ENCODE measurements at regions not wholly inside any gene's neighbourhood (a gene's known extent, or its start where the extent isn't known, plus 50 kb on each side); places are given as distances from the start of the nearest gene placed in this dataset.
A peak's percentile ranks its signal among the peaks of the same experiment; 100 is the strongest.

DNA sequence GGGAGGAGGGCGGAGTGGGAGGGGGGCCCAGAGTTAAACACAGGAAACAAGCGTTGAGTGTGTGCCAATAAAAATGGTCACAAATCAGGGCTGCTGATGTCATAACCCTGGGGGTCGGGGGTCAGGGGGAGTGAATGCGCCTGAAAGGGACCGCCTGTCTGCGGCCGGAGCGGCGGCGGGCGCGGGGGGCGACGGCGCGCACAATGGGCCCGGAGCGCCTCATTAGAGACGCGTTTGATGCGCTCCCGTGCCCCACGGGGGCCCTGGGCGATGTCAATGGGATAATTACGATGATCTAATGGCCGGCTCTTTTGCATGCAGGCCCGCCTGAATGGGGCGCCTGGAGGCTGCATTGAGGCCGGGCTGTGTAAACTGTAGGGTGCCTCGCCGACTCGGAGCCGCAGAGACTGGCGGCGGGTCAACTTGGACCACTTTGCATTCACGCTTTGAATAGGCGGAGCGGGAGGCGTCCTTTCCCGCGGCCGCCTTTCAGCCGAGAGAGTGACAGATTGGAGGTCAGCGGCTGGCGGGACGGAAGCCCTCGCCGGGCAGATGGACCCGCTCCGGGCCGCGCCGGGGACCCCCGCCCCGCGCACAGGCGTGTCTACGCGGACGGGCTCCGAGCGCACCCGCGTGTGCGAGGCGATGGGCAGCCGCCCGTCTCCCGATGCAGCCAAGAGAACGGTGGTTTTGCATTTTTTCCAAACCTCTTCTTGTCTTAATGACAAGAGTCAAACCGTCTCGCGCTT is 296.1 kb downstream of the TFAP2C start:
- peak; percentile 67 for DNase-seq (ENCODE audit: low spot score)

- DNase-seq (ENCODE audit: low spot score) = peak; percentile 36
Measured at GRCh38 chr20:56925831-56926170, 296.7 kb downstream of the TFAP2C start.

GRCh38 chr20:56926501-56926900 is 297.4 kb downstream of the TFAP2C start:
- no peak for DNase-seq (ENCODE audit: low spot score)

DNA sequence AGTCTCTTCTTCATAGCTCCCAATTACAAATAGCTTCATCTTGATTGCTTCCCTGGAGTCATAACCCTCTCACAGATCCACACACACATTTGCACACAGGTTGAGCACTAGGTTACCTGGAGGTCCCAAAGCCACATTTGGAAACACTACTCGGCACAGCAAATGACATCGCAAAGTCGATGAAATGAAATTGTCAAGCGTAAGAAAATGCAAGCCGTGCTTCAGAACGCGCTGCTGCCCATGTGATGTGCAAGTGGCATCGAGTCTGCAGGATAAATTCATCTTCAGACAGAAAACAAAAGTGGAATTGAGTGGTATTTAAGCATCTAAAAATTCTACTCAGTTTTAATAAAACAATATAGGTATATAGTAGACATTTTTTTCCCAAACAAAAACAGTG is 298.0 kb downstream of the TFAP2C start:
- no peak for DNase-seq (ENCODE audit: low spot score)

DNA sequence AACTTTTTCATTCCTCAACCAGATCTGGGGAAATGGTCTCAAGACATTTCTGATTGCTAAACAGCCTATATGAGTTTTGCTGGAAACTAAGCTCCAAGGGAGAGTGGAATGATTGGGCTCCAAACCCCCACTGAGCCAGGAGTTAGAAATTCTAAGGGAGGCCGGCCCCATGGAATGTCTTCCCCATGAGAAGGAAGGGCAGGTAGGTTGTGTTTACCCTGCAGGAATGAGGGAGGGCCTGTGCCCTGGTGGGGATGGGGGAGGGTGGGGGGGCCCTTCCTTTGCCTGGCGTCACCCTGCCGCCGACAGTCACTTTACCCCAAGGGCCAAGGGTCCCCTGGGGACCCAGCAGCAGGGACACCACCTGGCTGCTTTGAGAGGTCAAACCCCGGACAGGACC is 298.9 kb downstream of the TFAP2C start:
- DNase-seq (ENCODE audit: low spot score) = no peak

- no peak for DNase-seq (ENCODE audit: low spot score)
Measured at GRCh38 chr20:56929606-56930005, 300.5 kb downstream of the TFAP2C start.

DNA sequence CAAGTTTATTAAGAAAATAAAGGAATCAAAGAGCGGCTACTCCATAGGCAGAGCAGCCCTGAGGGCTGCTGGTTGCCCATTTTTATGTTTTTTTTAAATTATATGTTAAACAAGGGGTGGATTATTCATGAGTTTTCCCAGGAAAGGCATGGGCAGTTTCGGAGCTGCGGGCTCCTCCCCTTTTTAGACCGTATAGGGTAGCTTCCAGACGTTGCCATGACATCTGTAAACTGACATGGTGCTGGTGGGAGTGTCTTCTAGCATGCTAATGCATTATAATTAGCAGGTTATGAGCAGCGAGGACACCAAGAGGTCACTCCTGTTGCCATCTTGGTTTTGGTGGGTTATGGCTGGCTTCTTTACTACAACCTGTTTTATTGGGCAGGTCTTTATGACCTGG is 301.8 kb downstream of the TFAP2C start:
- DNase-seq (ENCODE audit: low spot score) = no peak

DNA sequence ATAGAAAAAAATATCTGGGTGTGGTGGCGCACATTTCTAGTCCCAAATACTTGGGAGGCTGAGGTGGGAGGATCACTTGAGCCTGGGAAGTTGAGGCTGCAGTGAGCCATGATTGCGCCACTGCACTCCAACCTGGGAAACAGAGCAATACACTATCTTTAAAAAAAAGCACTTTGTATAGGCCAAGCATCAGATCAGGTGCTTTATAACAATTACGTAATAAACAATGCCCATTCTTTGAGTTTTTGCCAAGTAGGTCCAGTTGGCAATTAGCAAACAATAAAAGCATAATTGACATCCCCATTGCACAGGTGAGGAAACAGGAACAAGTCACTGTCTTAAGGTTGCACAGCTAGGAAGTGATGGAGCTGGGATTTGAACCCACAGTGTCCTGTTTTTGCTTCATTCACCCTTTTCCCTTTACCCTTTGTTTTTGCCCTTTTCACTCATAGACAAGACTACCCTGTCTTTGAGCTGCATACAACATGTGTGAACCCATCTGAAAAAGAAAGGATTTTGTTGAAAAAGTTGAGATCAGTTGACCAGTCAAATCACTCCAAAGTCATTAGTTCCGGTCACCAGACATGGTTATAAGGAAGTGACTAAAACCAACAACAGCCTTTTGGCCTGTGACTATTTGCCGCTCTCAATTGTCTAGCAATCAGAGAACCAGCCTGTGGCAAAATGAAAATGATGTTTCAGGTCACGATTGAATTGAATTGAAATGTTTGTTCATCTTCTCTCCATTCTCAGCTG is 303.6 kb downstream of the TFAP2C start:
- DNase-seq (ENCODE audit: low spot score) = no peak

DNA sequence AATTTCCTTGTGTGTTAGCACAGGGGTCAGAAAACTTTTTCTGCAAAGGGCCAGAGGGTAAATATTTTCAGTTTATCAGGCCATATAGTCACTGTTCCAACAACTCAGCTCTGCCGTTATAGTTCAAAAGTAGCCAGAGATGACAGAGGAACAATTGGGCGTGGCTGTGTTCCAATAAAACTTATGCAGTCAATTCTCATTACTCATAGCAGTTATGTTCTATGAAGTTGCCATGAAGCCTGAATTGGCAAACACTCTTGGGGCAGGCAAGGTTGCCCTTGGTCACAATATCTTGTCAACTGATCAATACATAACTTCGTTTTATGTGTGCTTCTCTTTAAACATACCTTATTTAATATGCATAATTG is 304.2 kb downstream of the TFAP2C start:
- no peak for DNase-seq (ENCODE audit: low spot score)

- DNase-seq (ENCODE audit: low spot score) = no peak
Measured at GRCh38 chr20:56934888-56935287, 305.8 kb downstream of the TFAP2C start.

- DNase-seq (ENCODE audit: low spot score) = peak; percentile 94
Measured at GRCh38 chr20:56940466-56940865, 311.4 kb downstream of the TFAP2C start.

DNA sequence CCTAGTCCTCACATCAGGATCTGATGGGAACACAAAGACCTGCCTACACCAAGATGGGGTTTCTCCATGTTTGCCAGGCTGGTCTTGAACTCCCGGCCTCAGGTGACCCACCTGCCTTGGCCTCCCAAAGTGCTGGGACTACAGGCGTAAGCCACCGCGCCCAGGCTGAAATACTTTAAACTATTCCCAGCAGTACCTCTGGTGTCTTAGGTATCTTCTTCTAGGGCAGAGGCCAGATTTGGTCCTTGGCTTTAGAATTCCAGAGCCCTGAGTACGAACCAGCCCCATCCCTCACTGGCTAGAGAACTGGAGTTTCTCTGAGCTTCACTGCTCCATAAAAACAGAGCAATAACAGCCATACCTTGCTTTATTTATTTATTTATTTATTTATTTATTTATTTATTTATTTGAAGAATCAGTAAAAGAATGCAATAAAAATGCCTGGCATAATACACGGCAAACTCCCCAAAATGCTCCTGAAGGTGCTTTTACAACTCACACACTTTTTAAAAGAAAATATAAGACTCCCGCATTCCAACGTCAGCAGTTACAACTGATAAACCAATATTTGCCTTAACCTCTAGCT is 312.1 kb downstream of the TFAP2C start:
- DNase-seq (ENCODE audit: low spot score) = no peak

GRCh38 chr20:56943946-56944945 is 315.1 kb downstream of the TFAP2C start:
- DNase-seq (ENCODE audit: low spot score) = no peak

- DNase-seq (ENCODE audit: low spot score) = no peak
Measured at GRCh38 chr20:56945057-56945456, 316.0 kb downstream of the TFAP2C start.

- DNase-seq (ENCODE audit: low spot score) = no peak
Measured at GRCh38 chr20:56945901-56946300, 316.8 kb downstream of the TFAP2C start.

- no peak for DNase-seq (ENCODE audit: low spot score)
Measured at GRCh38 chr20:56949318-56949717, 317.1 kb downstream of the BMP7 start.

DNA sequence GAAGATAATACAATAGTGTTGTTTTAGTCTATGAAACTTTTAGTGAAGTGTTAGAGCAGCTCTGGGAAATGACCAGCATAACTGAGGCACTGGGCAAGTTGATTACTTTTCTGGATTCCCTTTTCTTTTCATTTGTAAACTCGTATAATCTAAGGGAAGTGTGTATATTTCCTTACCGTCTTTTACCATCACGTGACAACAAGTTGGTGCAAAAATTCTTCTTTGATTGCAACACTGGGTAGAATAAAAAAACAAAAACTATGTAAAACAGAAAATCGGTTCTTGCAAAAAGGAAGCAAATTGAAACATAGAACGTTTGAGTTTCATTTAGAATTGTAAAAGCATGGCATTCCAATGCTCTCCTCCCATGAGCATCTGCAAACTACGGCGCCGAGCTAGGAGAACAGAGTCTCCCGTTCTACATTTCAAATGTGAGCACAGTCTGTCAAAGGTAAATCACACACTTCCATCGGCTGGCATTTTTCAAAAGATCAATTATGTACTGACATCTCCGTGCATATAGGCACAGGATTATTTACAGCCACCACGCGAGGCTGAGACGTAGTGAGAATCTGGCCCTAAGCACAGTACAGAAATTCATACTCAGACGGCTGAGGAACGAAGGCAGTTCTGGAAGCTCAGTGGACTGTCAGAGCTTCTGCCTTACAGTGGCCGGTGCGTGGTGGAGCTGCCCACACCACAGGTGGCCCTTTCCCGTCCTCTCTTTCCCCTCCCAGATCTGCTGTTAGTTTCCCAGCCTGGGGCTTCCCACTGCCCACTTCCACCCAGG is 314.0 kb downstream of the BMP7 start:
- no peak for DNase-seq (ENCODE audit: low spot score)

DNA sequence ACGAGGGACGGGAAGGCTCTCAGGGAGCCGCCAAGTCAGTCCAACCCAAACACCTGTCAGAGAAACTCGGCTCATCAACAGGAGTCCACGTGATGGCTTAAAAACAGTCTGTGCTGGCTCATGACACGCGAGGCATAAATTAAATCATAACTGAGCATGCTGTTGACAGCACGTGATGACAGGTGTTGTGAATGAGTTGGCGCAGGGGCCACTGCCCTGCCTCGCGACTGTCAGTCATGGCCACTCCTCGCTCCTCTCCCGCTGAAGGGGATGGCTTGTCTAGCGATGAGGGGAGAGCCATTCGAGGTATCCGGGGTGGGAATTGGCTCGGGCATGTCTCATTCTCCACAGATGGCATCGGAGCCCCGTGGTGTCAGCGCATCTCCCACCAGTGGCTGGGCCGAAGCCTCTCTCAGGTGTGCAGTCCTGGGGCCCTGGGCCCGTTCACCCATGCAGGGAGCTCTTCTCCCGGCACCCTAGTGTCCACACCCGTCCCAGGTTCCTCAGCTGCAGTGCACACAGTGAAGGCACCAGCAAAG is 313.3 kb downstream of the BMP7 start:
- no peak for DNase-seq (ENCODE audit: low spot score)

GRCh38 chr20:56954797-56955196 is 311.6 kb downstream of the BMP7 start:
- DNase-seq (ENCODE audit: low spot score) = no peak

GRCh38 chr20:56955680-56956079 is 310.8 kb downstream of the BMP7 start:
- DNase-seq (ENCODE audit: low spot score) = no peak

DNA sequence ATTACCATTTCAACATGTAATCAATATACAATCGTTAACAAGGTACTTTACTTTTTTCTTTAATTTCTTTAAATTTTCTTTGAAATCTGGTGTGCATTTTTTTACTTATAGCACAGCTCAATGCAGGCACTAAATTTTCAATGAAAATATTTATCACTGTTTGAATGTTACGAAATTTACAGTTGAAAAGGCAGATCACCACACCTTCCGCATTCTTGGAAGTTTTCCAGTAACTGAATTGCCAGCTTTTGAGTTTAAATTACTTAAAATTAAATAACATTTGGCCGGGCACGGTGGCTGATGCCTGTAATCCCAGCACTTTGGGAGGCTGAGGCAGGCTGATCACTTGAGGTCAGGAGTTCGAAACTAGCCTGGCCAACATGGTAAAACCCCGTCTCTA is 309.9 kb downstream of the BMP7 start:
- DNase-seq (ENCODE audit: low spot score) = no peak

Measured in cerebellar cortex (tissue), 1 donor.